Renal cortical epithelial cell (primary cell): ENCODE measurements at regions not wholly inside any gene's neighbourhood (a gene's known extent, or its start where the extent isn't known, plus 50 kb on each side); places are given as distances from the start of the nearest gene placed in this dataset.

ENCODE experiments used
- DNase-seq: peaks from one replicate; pipeline ENCODE4 v3.0.0-alpha.2; 2011; ENCODE audit warnings: low read depth

GRCh38 chr2:144703852-144704708, 184.2 kb upstream of the ZEB2 start:
- DNase-seq, result peak; percentile 96

DNA sequence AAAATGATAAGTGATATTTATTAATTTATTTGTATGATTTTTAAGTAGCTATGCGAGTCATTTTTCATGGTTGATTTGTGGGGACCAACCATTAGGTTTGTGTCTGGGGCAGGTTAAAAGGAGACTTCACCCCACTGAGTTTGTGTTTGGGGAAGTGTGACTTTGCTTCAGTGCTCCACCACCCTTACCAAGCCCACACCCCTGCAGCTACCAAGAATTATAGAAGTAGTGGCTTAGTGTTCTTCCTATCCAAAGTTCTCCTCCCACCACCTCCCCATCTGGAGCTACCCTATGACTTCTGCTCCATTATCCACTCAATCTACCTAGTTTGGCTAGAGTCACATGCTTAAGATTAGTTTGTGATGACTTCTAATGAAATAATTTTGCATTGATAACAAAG, 182.1 kb upstream of the ZEB2 start:
- no peak for DNase-seq

GRCh38 chr2:144701259-144701658, 181.3 kb upstream of the ZEB2 start:
- no peak for DNase-seq

DNA sequence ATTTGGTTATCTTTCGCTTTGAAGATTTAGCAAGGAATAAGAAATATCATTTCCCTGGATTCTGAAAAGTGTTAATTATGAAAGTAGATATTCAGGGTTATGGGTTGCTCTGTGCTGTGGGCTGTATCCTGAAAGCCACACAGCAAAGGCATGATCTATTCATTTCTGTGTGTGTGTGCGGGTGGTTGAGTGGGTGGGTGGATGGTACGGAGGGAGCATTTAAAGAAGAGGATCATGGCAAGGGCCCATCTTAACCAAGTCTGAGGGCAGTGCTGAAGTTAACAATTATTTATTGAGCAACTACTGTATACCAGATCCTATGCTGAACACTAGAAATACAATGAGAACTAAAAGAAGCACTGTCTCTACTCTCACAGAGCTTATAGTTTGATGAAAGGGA, 178.2 kb upstream of the ZEB2 start:
- DNase-seq, result no peak

DNA sequence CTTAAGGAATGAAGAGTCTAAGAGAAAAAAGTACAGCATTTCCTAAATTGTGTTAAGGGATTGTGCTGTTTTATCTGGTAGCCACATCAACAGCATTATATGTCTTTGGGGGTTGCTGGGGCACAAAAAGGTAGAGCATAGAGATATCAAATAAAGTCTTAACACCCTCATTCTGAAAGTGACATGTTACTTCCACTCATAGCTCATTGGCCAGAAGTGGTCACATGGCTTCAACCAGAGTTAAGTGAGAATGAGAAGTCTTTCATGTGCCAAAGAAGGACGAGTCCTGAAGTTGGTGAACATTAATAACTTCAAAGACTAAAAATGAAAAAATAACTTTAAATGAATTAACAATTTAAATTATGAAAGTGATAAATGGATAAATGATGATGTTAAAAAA, 175.7 kb upstream of the ZEB2 start:
- no peak for DNase-seq

GRCh38 chr2:144694456-144694855, 174.5 kb upstream of the ZEB2 start:
- peak; percentile 73 for DNase-seq

- DNase-seq, result no peak
These were observed 173.3 kb upstream of the ZEB2 start for GRCh38 chr2:144693179-144693578.

- DNase-seq, result no peak
These were observed 172.7 kb upstream of the ZEB2 start for GRCh38 chr2:144692661-144693060.

- DNase-seq, result no peak
These were observed 170.9 kb upstream of the ZEB2 start for GRCh38 chr2:144690771-144691170.

- no peak for DNase-seq
These were observed 166.7 kb upstream of the ZEB2 start for GRCh38 chr2:144686518-144687215.

DNA sequence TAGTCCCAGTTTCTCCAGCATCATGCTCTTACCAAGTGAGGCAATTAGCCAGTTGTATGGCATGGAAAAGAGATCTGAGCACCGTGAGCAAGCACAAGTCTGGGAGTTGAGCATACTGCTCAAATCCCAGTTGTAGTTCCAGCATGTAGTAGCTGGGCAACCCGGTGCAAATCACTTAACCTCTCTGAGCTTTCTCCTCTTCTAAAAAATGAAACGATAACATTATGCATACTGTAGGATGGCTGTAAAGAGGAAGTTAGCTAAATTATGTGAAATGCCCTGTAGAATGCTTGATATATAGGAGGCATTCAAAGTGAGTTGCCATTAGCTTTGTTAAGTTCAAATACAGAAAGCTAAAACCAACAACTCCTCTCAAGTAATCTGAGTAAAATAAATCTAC, 164.0 kb upstream of the ZEB2 start:
- DNase-seq, result no peak

- no peak for DNase-seq
These were observed 163.3 kb upstream of the ZEB2 start for GRCh38 chr2:144683107-144683753.

- no peak for DNase-seq
These were observed 162.3 kb upstream of the ZEB2 start for GRCh38 chr2:144682248-144682647.

DNA sequence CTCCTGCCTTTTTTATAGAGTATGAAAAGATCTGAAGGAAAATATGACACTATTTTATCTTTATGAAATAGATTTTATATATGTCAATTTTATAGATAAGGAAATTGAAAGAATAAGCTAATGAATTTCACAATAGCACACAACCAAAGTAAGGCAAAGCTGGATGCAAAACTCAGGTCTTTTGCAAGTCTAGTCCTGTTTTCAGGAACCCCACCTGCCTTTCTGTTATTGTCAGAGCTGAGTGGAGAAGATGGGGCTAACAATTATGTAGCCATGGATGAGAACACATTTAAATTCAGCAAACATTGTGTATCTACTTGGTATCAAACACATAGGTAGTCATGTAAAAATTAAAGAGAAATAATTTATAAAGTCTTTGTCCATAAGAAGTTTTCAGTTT, 161.5 kb upstream of the ZEB2 start:
- DNase-seq, result no peak

- no peak for DNase-seq
These were observed 160.0 kb upstream of the ZEB2 start for GRCh38 chr2:144679942-144680341.

DNA sequence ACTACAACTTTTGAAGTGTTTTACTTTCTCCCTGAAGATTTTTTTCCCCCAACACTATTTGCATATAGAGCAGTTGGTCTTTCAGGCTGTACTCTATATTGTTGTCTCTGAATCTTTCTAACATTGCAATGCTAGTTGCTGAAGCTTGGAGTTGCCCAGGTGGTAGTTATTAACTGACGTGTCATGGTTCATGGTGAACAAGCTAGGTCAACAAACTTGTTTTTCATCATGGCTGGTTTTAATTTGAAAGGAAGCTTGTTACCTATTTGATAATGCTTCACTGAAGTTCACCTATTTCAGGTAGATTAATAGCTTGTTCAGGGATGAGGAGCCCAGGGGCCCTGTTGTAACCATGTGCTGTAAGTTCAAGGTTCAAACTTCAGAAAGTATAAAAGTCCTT, 158.8 kb upstream of the ZEB2 start:
- peak; percentile 74 for DNase-seq

DNA sequence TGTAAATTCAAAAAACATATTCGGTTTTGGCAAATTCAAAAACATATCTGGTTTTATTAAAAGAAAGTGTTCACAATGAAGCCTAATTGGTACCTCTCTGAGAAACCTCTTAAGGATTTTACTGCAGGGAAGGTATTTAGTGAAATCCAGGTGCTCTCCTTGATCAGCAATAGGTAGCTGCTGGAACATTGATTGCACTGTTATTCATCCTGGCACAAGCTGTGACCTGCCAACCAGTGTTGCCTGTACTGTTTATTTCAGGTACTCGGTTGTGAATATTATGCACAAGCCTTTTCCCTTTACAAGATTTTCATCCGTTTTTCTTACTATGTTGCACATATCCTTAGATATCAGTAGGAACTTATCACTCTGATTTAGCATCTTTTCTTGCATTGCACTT, 155.8 kb upstream of the ZEB2 start:
- no peak for DNase-seq

- no peak for DNase-seq
These were observed 155.4 kb upstream of the ZEB2 start for GRCh38 chr2:144675331-144675730.

GRCh38 chr2:144674071-144674470, 154.2 kb upstream of the ZEB2 start:
- no peak for DNase-seq

DNA sequence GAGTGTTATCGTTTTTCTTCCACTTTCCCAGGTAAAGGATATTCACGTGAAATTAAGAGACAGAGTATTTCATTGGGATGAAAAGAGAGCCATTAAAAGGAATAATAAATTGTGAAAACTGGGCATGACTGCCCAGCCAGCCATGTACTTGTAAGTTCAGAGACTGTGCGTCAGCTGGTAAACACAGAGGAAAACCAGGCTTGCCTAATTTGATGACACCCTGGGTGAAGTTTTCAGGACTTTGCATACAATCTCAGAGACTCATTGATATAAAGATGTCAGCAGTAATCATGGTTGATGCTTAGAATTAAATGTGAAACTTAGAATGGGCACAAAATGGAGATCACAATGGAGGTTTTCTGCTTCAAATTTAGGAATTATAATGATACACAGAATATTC, 153.5 kb upstream of the ZEB2 start:
- no peak for DNase-seq

DNA sequence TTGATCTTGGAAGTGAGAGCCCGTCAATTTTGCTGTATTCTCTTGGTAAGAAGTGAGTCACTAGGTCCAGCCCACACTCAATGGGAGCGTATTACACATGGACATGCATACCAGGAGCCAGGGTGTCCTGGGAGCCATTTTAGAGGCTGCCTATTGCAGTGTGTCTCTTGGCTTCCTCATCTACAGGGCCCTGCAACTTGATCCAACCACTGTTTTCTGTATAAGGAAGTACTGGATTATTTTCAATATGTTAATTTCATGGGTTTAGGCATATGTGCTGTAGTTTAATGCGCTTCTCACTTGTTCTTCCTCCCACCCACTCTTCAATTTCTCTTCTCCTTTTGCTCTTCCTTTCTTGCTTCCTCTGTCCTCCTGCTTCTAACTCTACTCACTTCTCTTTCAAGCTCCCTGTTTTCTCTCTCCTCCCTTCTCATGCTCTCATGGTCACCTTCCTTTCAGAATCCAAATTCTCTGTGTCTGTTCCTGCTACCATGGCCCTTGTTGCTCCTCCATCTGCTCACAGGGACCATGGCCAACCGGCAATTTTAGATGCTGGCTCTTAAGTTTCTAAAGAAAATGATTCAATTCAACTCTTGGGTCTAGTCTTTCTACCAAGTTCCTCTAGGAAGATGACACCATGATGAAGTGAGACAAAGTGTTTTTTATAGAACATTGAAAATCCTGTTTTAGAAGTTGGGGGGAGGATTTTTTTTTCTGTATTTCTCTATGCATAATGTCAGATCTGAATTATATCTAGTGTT, 152.0 kb upstream of the ZEB2 start:
- no peak for DNase-seq

GRCh38 chr2:144670738-144671137, 150.8 kb upstream of the ZEB2 start:
- DNase-seq, result no peak
